Activated gamma-delta T cell treated with Interleukin-2 at 50 U/mL for 16 hours (primary cell): ENCODE measurements at regions not wholly inside any gene's neighbourhood (a gene's known extent, or its start where the extent isn't known, plus 50 kb on each side); places are given as distances from the start of the nearest gene placed in this dataset.

Experiments used
- DNase-seq: peaks from one replicate; pipeline ENCODE4 v3.0.0-alpha.2; 2020

DNA sequence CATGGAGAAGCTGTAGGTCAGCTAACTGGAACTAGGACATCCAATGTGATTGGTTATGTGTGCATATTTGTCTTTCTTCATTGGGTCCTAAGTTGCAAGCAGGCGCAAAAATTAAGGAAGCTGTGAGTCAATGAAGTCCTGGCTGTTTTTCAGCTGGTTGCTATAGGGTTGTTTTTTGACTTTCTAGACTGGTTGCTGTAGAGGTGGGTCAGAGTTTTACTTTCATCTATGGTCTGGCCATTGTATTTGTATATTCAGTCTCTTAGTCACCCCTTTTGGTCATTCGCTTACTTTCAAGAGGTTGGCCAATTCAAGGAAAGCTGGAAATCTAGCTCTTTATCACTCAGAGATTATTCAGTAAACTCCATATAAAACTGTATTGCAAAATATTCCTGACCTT lies 62.0 kb upstream of the AMZ2 start:
- no peak for DNase-seq

- DNase-seq = no peak
Measured at GRCh38 chr17:68190495-68190894, 57.3 kb upstream of the AMZ2 start.

DNA sequence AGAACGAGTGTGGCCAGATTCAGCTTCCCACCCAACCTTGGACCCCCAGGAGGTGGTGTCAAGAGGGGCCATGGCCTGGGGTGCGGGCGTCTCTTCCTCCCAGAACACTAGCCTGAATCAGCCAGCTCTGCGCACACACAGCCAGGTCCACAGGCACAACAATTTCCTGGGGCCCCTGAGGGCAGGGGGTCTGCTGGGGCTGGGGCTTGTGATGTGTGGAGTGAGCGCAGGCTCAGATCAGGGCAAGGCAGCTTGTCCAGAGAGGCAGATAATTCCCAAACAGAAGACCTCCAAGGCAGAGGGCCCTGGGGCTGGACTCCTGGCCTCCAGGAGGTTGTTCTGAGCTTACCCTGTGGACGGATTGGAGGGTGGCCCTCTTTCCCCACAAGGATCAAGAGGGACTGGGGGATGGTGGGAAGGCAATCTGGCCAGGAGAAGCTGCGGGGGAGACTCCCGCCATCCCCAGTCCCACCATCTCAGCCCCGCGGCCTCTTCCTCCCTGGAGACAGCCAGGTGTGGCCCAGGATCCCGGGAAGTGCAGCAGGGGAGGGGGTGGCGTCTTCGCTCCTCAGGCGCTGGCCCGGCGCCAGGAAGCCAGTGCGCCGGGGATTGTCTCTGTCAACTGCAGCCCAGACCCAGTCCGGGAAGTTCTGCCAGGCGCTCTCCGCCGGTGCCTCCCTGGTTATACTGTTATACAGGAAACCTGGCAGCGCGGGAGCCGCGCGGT lies 52.0 kb upstream of the AMZ2 start:
- no peak for DNase-seq

GRCh38 chr17:68196394-68197090 lies 51.3 kb upstream of the AMZ2 start:
- DNase-seq = no peak

- no peak for DNase-seq
Measured at GRCh38 chr17:68197091-68197996, 50.5 kb upstream of the AMZ2 start.

GRCh38 chr17:68197997-68198930 lies 49.6 kb upstream of the AMZ2 start:
- no peak for DNase-seq
